VCaP (cell line): ENCODE measurements at regions not wholly inside any gene's neighbourhood (a gene's known extent, or its start where the extent isn't known, plus 50 kb on each side); places are given as distances from the start of the nearest gene placed in this dataset.

Experiments used
- H3K27ac ChIP-seq: fragments of 450-650 bp; 2 replicates; pipeline ENCODE4 v1.5.1; 2017
- TF ChIP-seq, protein P1 (sequence below): fragments of 450-650 bp; conservative IDR thresholded peaks from 2 replicates; pipeline ENCODE4 v1.5.1; 2017; ENCODE audit warnings: mild to moderate bottlenecking, moderate library complexity

DNA sequence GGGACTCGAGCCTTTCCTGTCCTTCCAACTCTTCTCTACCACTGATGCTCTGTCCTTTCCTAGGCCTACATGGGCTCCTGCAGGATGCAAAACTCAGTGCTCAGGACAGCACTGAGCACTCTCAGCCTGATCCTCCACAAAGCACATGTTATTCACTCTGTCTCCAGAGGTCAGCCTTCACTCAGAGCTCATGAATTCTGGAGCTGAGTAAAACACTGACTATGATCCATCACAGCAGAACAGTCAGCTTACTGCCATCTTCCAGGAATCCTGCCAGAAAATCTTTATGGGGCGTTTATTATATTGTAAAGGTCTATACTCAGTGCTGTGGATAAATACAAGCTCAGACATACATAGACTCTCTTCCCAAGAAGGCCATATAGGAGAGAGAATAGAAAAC is 121.5 kb upstream of the CPEB2 start:
- TF ChIP-seq, protein P1, sequence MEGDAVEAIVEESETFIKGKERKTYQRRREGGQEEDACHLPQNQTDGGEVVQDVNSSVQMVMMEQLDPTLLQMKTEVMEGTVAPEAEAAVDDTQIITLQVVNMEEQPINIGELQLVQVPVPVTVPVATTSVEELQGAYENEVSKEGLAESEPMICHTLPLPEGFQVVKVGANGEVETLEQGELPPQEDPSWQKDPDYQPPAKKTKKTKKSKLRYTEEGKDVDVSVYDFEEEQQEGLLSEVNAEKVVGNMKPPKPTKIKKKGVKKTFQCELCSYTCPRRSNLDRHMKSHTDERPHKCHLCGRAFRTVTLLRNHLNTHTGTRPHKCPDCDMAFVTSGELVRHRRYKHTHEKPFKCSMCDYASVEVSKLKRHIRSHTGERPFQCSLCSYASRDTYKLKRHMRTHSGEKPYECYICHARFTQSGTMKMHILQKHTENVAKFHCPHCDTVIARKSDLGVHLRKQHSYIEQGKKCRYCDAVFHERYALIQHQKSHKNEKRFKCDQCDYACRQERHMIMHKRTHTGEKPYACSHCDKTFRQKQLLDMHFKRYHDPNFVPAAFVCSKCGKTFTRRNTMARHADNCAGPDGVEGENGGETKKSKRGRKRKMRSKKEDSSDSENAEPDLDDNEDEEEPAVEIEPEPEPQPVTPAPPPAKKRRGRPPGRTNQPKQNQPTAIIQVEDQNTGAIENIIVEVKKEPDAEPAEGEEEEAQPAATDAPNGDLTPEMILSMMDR, result peak; percentile 57
- peak overlapping the region; percentile 61 for H3K27ac ChIP-seq

DNA sequence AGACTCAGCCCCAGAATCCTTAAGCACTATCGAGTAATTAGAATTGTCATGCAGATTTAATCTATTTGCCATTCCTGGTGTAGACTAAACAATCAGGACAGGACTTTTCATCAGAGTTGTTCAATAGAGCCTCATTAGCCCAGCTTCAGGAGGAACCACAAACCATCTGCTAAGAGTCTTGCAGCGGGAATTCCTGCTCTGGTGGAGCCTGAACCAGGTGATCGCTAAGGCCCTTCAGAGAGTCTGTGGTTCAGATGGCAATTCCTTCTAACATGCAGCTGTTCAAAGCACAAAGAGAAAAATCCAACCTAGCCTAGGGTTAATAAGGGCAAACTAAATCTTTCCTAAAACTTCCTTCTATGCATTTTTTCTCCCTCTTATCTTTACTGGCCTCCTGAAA is 119.1 kb upstream of the CPEB2 start:
- TF ChIP-seq, protein P1, result no peak

DNA sequence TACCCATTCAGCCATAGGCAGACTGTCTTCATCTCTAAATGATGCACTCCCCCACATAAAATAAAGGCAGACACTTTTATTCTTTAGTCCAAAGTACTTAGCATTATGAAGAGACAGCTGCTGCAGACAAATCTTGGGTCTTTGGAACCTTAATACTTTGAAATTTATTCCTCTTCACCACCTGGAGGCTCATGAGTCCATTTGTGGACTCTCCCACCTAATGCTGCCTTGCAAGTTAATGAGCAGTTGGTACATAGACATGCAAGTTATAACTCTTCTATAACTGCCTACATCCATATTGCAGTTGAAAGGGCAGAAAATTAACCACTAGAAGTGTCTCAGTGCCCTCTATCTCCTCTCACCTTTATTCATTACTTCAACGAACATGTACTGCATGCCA is 118.6 kb upstream of the CPEB2 start:
- TF ChIP-seq, protein P1, result no peak
- H3K27ac ChIP-seq, result no peak overlapping the region

More for the DNA sequence above, 119.1 kb upstream of the CPEB2 start:
- no peak overlapping the region for H3K27ac ChIP-seq

DNA sequence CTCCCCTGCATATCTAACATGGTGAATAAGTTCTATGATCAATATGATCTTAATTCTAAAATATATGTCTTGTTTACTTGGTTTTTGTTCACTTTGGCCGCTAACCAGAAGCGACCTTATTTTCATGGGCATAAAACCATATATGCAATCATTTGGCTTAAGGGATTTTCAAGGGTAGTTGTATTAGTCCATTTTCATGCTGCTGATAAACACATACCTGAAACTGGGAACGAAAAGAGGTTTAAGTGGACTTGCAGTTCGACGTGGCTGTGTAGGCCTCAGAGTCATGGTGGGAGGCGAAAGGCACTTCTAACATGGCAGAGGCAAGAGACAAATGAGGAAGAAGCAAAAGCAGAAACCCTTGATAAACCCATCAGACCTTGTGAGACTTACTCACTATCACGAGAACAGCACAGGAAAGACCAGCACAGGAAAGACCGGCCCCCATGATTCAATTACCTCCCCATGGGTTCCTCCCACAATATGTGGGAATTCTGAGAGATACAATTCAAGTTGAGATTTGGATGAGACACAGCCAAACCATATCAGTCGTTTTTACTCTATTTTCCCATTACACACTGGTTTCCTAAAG is 114.3 kb upstream of the CPEB2 start:
- H3K27ac ChIP-seq, result no peak overlapping the region

DNA sequence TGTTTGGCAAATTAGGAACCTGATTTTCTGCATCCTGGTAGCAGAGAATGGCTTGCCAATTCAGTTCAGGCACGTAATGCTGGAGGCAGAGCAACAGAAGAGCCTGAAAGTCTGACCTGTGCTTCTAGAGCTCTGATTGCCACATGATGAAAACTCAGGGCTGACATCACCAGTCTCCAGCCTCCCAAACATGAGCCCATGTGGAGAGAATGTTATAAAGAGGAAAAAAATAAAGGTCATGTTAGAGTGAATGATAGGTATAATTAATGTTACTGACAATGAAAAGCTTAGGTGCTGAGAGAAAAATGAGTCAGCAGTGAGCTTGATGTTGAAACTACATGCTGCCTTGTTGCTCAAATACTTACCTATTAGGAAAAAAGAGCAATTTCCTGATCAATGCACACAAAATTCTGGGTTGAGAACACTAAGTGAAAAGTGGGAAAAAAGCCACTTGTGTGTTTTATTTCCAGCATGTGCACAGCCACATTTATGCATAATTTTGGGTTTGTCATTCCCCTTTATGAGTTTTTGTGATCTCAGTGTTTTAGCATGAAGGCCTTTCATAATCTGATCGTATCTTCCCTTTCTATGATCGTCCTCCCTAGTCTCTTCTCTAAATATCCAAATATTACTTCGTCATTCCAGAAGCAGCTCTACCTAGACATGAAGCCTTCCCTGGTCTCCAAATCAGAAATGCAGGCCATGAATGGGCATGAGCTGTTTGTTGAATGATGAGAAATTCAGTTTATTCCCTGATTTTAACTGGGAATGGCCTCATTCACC is 113.3 kb upstream of the CPEB2 start:
- H3K27ac ChIP-seq, result no peak overlapping the region
- TF ChIP-seq, protein P1, result no peak

More for the DNA sequence above, 114.3 kb upstream of the CPEB2 start:
- TF ChIP-seq, protein P1, result no peak

DNA sequence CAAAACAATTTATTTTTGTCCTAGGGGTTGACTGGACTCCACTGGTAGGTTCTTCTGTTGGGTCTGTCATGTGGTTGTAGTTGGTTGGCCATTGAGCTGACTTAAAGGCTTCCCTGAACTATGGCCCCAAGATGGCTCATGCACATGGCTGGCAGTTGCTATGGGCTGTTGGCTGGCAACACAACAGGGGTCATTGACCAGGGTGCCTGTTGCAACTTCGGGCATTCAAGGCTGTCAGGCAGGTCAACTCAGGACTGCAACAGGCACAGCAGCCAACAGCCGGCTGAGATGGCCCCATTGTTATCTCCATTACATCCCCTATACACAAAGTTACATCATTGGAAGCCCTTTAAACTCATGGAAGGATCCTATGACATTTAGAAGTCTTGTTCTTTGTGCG is 109.7 kb upstream of the CPEB2 start:
- TF ChIP-seq, protein P1, result no peak
- H3K27ac ChIP-seq, result no peak overlapping the region

DNA sequence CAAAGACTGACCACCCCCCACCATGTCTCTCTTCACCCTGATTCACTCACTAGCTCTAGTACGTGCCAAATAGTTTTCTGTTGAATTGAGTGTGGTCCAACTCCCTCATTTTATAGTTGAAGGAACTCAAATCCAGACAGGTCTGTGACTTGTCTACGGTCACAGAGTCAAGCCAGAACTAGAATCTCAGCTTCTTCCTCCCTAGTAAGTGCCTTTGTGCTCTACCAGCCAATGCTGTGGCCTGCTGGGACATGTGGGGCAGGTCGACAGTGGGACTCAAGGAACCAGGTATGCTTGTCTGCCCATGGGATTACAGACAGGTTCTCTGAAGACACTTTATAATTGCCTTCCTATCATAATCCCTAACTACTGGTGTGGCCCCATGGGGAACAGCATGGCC is 108.6 kb upstream of the CPEB2 start:
- TF ChIP-seq, protein P1, result no peak
- no peak overlapping the region for H3K27ac ChIP-seq
